22Rv1 (cell line): ENCODE measurements at regions not wholly inside any gene's neighbourhood (a gene's known extent, or its start where the extent isn't known, plus 50 kb on each side); places are given as distances from the start of the nearest gene placed in this dataset.

Experiments
- ZFX ChIP-seq: fragments of 450-650 bp; IDR thresholded peaks from 2 replicates; pipeline ENCODE4 v1.6.1; 2017; ENCODE audit warnings: antibody characterized with exemption, borderline replicate concordance
- TF ChIP-seq, protein P1 (sequence below): fragments of 450-650 bp; IDR thresholded peaks from 2 replicates; pipeline ENCODE4 v1.5.1; 2017; ENCODE audit warnings: mild to moderate bottlenecking

DNA sequence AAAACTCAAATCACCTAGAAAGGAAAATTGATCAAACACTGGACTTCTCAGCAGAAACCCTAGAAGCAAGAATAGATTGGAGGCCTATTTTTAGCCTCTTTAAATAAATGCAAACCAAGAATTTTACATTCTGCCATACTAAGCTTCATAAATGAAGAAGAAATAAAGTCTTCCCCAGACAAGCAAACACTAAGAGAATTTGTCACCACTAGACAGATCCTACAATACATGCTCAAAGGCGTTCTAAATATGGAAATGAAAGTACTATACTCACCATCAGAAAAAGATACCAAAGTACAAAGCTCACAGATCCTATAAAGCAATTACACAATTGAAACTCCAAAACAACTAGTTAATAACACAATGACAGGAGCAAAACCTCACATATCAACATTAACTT is 578.1 kb downstream of the UQCRFS1 start:
- TF ChIP-seq, protein P1, sequence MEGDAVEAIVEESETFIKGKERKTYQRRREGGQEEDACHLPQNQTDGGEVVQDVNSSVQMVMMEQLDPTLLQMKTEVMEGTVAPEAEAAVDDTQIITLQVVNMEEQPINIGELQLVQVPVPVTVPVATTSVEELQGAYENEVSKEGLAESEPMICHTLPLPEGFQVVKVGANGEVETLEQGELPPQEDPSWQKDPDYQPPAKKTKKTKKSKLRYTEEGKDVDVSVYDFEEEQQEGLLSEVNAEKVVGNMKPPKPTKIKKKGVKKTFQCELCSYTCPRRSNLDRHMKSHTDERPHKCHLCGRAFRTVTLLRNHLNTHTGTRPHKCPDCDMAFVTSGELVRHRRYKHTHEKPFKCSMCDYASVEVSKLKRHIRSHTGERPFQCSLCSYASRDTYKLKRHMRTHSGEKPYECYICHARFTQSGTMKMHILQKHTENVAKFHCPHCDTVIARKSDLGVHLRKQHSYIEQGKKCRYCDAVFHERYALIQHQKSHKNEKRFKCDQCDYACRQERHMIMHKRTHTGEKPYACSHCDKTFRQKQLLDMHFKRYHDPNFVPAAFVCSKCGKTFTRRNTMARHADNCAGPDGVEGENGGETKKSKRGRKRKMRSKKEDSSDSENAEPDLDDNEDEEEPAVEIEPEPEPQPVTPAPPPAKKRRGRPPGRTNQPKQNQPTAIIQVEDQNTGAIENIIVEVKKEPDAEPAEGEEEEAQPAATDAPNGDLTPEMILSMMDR = no peak
- no peak for TF ChIP-seq ZFX
